NOMO-1 treated with dmso at 0.1 percent for 144 hours (cell line): ENCODE measurements at regions not wholly inside any gene's neighbourhood (a gene's known extent, or its start where the extent isn't known, plus 50 kb on each side); places are given as distances from the start of the nearest gene placed in this dataset.
A peak's percentile ranks its signal among the peaks of the same experiment; 100 is the strongest.

Experiments
- DNase-seq: peaks from one replicate; lab custom pipeline; 2025; ENCODE audit not compliant: unreplicated experiment; lab: John Stamatoyannopoulos, UW

GRCh38 chr12:89257340-89257739 is 95.0 kb downstream of the DUSP6 start:
- no peak for DNase-seq

GRCh38 chr12:89256060-89256459 is 96.2 kb downstream of the DUSP6 start:
- no peak for DNase-seq

DNA sequence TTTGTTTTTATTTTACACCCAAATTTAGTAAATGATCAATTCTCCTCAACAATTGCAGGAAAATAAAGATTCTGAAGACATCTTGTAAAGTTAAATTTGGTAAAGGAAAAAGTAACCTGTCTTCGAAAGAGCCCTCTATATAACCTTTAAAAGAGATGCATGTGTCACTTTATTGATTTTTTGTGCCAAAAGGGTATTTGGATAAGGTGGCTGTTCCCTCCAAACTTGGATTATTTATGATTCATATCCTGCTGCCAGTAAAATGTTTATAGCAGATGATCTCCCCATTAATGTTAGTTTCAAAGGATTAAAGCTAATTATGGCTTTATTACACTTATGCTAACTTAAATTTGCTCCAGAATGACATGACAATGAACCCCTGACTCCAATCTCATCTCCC is 98.8 kb downstream of the DUSP6 start:
- no peak for DNase-seq

DNA sequence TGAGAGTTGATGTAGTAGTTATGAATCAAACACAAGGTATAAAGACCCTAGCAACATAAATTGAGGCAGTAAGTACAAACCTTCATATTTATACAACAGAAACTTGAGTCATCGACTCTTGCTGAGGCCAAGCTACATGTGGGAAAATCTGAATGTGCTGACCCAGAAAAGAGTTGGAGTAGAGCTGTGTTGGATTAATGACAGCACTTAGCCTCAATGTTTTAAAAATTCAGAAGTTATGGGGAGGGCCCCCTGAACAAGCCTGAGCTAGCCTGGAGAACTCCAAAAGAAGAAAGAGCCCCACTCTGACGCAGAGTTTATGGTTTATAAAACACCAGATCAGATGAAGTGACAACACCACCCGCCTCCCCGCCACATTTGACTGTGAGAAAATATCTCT is 100.0 kb downstream of the DUSP6 start:
- DNase-seq = no peak

- no peak for DNase-seq
These were observed 100.7 kb downstream of the DUSP6 start for GRCh38 chr12:89251342-89252271.

DNA sequence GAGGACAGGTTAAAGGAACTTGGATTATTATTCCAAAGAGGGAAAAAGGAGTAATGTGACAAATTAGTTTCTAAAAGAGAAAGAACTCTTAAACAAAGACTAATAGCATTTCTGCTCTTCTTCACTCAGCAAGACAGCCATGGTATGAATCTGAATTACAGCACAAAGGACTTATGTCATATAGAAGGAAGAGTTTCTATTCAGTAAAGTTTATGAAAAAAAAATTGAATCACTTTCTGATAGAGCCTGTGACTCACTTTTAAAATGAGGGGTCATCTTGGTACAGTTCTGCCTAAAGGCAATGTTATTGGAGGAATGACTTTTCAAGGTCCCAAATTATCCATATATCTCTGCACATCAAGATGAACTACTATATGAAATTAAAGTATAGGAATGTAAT is 101.7 kb downstream of the DUSP6 start:
- DNase-seq = no peak

GRCh38 chr12:89250213-89250612 is 102.1 kb downstream of the DUSP6 start:
- DNase-seq = no peak

DNA sequence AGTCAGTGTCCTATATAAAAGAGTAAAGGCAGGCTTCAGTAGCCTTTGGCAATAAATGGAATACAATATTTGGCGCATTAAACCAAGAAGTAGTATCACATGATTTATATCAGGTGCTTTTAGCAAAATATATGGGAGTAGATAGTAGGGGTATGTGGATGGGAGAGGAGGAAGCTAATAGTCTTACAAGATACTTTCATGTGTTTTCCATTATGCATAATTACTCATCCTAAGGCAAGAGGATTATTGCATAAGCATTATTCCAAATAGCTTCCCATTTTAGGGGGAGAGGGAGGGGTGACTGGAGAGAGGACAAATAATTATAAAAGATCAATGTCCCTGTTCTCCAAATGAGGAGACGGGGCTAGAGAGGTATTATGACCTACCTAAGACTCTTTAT is 104.3 kb downstream of the DUSP6 start:
- DNase-seq = no peak

GRCh38 chr12:89247541-89247942 is 104.8 kb downstream of the DUSP6 start:
- DNase-seq = no peak

GRCh38 chr12:89245090-89245489 is 107.2 kb downstream of the DUSP6 start:
- peak; percentile 88 for DNase-seq

DNA sequence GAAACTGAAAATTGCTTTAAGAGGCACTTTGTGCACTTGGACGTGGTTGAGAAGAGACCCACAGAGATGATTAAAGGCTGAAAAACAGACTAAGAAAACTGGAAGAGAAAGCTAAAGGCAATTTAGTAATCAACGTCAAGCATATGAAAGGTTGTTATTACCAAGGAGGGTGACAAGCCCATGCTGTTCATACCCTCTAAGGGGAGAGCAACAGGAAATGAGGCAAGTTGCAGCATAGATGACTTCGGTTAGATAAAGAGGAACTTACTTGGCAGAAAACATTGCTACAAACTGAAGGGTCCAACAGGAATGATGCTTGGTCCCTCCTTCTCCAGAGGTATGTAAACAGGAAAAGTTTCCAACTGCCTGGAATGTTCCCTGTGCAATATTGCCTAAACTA is 107.8 kb downstream of the DUSP6 start:
- DNase-seq = peak; percentile 91

DNA sequence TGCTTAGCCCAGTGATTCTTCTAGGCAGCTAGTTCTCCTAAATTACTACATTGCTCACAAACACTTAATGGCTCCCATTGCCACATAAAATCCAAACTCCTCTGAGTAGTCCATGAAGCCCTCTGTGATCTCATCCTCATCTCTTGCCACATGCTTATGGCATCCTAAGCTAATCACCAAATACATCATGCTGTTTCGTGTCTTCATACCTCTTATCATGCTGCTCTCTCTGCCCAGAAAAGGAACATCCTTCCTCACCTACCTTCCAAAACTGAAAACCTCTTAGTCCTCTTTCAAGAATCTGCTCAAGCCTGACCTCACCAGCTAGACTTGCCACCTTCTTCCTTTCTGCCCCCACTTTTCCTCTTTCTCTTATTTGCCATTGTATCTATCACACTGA is 108.5 kb downstream of the DUSP6 start:
- DNase-seq = no peak

- no peak for DNase-seq
These were observed 112.8 kb downstream of the DUSP6 start for GRCh38 chr12:89239534-89239933.

- no peak for DNase-seq
These were observed 113.7 kb downstream of the DUSP6 start for GRCh38 chr12:89238593-89238992.

DNA sequence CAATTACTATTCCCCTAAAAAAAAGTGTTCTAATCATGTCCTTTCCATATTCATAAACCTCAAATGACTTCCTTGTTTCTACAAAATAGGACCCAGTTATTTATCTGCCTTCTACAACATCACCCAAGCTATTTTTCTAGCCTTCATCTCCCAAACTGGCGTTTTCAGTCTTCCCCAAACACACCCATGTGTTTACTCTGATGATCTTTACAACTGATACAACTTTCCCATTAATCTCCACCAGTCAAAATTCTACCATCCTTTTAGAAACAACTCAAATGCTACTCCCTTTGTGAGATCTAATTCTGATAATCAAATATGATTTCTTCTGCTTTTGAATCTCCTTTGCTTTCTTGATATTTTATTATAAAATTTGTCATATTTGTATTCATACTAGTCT is 114.5 kb downstream of the DUSP6 start:
- DNase-seq = no peak

GRCh38 chr12:89236748-89237383 is 115.4 kb downstream of the DUSP6 start:
- DNase-seq = no peak

- DNase-seq = no peak
These were observed 116.1 kb downstream of the DUSP6 start for GRCh38 chr12:89236237-89236636.

- no peak for DNase-seq
These were observed 116.9 kb downstream of the DUSP6 start for GRCh38 chr12:89235189-89235993.

- DNase-seq = no peak
These were observed 117.8 kb downstream of the DUSP6 start for GRCh38 chr12:89234324-89235114.

DNA sequence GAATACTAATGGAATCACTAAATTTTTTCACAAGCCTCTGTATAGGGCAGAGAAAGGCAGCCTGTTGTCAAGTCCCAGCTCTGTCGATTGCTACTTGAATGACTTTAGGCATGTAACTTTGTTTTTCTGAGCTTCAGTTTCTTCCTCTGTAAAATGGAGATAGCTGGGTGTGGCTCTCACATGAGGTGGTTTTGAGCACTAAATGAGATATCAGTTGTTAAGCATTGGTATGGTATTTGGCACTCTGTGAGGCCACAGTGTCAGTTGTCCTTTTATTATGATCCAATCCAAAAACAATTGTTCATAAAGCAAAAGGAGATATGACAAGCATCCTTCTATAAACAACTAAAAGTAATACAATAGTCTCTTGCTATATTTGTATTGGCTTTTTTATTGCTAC is 120.6 kb downstream of the DUSP6 start:
- no peak for DNase-seq
